GM21723 (cell line): ENCODE measurements at regions not wholly inside any gene's neighbourhood (a gene's known extent, or its start where the extent isn't known, plus 50 kb on each side); places are given as distances from the start of the nearest gene placed in this dataset.

Experiments
- ATAC-seq: cut with Tn5 transposase; IDR thresholded peaks from one replicate; pipeline ENCODE4 v1.9.1; 2021; ENCODE audit warnings: mild to moderate bottlenecking, moderate library complexity; ENCODE audit not compliant: unreplicated experiment

DNA sequence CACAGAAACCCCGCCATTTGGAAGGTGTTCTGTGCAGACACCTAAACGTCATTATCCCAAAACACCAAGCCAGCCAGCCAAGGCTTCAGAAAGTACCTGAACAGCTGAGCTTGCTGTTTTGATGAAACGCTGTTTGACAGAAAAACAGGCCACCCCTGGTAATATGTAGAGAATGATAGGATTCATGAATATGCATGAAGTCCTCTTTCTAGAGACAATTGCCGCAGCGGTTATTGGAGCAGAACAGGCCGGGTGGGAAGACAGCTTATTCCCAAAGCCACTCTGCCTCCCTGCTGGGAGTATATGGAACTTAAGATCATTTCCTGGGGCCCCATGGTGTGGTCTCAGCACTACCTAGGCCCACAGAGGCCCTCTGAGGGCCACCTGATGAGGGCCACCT, 229.5 kb downstream of the UQCRFS1 start:
- ATAC-seq, result no peak

DNA sequence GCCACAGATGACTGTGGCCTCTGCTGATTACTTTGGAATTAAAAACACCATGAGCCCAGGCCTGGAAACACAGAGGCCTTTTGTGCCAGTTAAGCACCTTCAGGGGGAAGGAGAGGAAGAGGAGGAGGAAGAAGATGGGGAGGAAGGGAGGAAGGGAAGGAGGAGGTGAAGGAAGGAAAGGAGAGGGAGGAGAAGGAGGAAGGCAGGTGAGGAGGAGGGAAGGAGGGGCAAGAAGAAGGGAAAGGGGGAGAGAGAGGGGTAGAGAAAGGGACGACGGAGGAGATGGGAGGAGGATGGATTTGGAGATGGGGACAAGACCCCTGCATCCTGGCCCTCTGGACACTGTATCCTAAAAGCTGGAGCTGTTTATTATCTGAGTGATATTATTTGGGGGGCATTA, 231.0 kb downstream of the UQCRFS1 start:
- no peak for ATAC-seq

- ATAC-seq, result no peak
These were observed 231.4 kb downstream of the UQCRFS1 start for GRCh38 chr19:28981518-28981917.

DNA sequence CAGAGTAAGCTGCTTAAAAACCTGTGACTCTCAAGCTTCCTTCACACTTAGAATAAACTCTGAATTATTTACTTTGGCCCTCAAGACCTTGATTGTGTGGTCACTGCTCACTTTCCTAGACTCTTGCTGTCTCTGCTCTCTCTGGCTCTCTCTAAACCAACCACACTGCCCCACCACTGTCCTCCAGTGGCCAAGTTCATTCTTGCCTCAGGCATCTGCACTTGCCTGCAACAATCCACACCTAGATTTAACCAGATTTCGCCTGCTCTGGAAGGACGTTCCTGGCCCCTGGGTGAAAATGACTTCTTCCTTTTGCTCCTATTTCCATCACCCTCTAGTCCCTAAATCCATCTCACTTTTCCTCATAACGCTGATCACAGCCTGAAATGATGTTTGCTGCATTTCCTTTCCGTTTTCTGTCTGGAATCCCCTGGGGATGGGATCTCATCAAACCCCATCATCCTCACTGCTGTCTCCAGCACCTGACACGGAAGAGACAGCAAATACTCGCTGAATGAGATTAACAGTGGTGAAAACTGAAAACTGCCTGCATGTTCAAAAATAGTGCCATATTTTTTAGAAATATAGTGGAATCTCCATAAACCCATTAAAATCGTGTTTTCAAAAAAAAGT, 232.6 kb downstream of the UQCRFS1 start:
- ATAC-seq, result no peak

- ATAC-seq, result no peak
These were observed 235.1 kb downstream of the UQCRFS1 start for GRCh38 chr19:28977826-28978225.

DNA sequence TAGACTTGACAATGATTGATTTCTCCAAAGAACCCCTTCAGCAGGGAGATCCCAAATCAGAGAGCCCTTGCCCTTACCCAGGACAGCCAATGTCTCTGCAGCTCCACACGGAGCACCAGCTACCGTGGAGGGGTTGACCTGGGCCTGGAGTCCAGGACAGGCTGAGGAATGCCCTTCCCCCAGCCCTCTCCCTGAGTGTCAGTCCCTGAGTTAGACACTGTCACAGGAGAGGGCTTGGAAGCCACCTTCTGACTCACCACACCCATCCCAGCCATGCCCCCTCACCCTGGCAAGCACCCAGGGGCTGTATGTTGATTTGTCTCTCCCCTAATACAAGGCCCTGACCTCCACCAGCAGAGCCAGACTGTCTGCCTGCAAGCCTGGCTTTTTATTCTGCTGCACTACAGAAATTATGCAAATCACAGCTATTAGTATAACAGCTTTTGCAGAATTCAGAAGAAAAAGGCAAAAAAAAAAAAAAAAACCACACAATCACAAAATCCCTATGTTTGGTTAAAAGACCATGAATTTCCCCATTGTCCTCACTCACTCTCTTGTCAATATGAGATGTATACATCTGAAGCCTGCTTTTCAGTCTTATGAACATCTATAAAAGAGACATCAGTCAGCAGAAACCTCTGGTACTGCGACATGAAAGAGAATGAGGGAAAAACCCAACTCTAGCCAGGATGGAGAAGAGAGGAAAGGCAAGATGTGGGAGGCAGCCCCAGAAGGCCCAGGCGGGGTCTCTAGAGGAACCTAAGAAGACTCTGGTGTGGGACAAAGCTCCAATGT, 240.7 kb downstream of the UQCRFS1 start:
- ATAC-seq, result no peak

DNA sequence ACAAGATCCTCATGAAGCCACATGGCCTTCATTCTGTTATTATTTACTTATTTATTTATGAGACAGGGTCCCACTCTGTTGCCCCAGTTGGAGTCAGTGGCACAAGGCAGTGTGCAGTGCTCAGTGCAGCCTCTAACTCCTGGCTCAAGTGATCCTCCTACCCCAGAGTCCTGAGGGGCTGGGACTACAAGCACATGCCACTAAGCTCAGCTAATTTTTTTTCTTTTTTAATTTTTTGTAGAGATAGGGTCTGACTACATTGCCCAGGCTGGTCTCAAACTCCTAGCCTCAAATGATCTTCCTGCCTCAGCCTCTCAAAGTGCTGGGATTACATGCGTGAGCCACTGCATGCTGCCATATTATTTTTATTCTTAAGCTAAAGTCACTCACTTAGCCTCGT, 241.4 kb downstream of the UQCRFS1 start:
- no peak for ATAC-seq

DNA sequence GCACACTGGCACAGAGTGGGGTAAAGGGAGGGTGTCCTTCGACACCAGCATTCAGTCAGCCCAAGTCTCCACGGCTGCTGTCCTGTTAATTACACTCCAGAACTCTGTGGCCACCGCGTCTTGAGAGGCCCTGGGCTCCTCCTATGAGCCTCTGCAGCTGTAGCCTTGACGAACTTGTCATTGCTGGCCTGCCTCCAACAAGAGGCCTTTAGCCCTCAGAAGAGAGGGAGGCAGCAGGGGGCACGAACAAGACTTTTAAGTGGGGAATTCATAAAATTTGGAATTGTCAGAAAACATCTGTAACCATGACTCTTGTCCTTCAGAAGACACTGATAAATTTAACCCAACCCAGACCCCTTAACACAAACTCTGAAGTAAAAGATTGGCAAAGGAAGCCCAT, 241.9 kb downstream of the UQCRFS1 start:
- no peak for ATAC-seq

GRCh38 chr19:28968721-28969120, 244.2 kb downstream of the UQCRFS1 start:
- ATAC-seq, result no peak

- no peak for ATAC-seq
These were observed 246.1 kb downstream of the UQCRFS1 start for GRCh38 chr19:28966737-28967399.

DNA sequence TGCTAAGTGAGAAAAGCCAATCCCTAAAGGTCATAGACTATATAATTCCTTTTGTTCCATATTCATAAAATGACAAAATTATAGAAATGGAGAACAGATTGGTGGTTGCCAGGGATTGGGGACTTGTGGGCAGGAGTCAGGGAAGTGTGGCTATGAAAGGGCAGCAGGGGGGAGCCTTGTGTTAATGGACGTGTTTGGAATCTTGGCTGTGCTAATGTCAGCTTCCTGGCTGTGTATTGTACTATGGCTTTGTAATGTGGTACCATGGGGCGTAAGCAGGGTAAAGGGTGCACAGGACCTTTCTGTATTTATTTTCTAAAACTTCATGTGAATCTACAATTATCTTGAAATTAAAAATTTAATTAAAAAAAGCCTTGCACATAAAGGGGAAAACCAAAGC, 248.5 kb downstream of the UQCRFS1 start:
- ATAC-seq, result no peak

DNA sequence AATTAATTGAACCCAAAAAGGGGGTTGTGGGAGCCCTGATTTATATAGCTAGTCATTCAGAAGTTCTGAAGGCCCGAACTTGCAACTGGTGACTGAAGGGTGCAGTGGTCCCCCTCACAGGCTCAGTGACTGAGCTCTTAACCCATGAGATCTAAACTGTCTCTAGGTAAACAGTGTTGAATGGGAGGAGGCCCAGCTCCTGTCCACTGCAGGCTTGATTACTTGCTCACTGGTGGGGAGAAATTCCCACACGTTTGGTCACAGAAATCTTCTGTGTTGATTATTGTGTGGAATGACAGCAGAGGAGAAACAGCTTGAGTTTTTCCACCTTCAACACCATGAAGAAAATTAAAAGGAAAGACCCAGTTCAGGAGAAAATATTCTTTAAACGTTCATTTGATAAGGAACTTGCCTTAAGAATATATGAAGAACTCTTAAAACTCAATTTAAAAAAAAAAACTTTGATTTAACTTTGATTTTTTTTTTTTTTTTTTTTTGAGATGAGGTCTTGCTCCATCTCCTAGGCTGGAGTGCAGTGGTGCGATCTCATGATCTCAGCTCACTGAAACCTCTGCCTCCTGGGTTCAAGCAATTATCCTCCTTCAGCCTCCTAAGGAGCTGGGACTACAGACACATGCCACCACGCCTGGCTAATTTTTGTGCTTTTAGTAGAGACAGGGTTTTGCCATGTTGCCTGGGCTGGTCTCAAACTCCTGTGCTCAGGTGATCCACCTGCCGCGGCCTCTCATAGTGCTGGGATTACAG, 249.3 kb downstream of the UQCRFS1 start:
- ATAC-seq, result no peak

GRCh38 chr19:28961772-28962500, 251.0 kb downstream of the UQCRFS1 start:
- no peak for ATAC-seq

- no peak for ATAC-seq
These were observed 251.8 kb downstream of the UQCRFS1 start for GRCh38 chr19:28960986-28961705.

GRCh38 chr19:28960586-28960985, 252.4 kb downstream of the UQCRFS1 start:
- no peak for ATAC-seq

DNA sequence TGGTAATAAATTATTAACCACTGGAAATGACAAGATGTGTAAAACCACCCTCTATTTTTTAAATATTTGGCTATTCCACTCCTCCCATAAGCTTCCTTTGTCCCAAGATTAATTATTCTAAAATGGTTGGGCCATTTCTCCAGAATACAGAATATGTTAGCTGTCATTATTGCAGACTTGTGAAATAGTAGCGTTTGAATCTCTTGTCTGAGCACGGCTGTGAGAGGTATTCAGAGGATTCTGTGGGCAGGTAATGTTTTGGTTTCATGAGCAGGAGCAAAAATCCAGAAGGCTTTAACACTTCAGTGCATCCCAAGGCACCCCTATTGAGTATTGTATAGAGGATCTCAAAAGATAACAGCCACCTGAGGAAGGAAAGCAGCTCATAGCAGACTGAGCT, 256.0 kb downstream of the UQCRFS1 start:
- ATAC-seq, result no peak

DNA sequence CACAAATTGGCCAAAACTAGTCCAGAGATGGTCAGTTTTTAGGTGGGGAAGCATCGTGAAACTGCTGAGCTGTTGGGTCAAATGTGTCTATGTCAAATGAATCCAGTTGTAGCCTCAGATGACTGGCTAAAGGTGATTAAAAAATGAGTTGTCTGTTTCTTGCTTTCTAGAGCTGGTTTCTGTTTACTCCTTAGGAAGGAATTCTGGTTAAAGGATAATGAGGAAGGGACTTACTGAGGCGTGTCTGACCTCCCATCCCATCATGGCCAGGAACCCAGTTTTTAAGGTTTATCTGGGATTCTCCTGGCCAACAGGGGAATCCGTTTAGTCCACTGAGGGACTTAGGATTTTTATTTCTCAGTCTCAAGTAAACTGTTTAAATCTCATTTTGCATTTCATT, 256.5 kb downstream of the UQCRFS1 start:
- no peak for ATAC-seq

DNA sequence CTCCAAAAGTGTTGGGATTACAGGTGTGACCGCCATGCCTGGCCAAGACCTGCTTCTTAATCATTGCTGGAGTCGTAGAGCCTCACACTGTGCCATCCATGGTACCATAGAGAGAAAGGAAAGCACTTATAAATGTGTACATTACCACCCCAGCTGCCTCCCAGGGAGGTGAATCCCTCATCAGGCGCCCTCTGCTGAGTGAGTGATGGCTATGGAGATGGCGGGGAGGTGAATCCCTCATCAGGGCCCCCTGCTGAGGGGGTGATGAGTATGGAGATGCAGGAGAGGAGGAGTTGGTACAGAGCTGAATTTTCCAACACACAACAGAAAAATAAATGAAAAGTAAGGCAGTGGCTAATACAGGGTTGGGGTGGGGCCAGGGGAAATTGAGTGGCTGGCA, 263.4 kb downstream of the UQCRFS1 start:
- ATAC-seq, result no peak

- no peak for ATAC-seq
These were observed 263.9 kb downstream of the UQCRFS1 start for GRCh38 chr19:28949027-28949426.

DNA sequence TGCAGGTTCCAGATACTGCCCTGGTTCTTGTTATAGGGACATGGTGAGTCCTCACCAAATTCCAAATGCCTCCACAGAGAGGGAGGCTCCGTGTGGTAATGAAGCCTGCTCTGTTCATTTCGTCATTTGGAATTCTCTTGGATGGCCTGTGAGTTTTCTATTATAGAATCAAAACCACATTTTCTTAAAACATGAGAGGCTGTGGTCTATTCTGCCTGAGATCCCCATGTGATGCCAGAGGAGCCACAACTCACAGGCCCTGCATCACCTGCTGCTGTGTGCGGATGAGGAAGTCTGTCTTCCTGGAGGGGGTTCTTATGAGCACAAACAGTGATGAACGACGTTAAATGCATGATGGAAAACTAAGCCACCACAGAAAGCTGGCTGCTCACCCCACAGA, 264.4 kb downstream of the UQCRFS1 start:
- no peak for ATAC-seq
